Daoy (cell line): ENCODE measurements at regions not wholly inside any gene's neighbourhood (a gene's known extent, or its start where the extent isn't known, plus 50 kb on each side); places are given as distances from the start of the nearest gene placed in this dataset.

Experiments used
- DNase-seq: peaks from one replicate; pipeline ENCODE4 v3.0.0-alpha.2; 2015; ENCODE audit warnings: low read depth

DNA sequence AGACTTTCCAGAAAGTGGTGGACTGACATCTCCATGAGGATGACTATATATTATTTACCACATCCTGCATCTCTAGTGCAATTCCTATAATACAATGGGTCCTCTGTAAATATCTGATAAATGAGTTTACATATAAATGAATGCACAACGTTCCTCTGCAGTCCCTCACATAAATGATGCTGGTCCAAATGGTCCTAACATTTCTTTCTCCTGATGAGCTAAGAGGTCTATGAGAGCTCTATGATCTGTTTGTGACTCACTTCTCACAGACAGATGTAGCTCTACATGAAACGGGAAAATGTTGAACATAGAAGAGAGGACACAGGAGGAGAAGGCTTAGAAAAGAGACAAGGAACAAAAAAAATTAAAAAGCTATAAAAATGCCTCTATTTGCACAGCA is 201.2 kb upstream of the PIK3C3 start:
- DNase-seq: no peak

DNA sequence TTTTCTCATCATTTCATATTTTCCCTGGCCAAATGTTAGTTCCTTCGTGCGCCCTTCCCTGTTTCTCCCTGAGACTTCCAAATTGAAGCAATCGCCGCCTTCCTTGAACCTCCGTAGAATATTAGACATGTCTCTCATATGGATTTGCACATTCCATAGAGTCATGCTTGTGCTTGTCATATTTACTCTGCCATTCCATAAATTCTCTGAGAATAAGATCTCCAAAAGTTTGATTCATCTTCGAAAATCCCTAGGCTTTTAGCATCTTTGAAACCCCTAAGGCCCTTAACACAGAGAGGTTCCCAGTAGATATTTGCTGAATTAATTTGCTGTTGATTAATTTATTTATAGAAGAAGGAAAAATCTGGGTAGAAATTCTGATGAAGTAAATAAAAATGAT is 202.2 kb upstream of the PIK3C3 start:
- no peak for DNase-seq

DNA sequence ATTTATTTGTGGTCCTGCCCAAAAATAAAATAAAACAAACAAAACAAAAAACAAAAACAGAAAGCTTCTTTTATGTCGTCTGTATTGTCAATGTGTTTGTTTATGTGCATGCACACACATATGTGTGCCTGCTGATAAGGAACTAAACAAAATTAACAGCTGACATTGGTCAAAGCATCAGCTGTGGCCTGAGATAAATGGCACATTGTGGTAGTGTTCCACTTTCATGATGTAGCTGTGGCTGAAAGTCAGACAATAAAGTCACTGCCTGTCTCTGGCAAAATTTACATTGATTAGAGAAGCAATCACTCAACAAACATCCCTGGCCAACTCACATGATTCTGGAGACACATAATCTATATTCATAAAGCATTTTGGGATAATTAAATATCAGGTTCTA is 203.4 kb upstream of the PIK3C3 start:
- DNase-seq: no peak

DNA sequence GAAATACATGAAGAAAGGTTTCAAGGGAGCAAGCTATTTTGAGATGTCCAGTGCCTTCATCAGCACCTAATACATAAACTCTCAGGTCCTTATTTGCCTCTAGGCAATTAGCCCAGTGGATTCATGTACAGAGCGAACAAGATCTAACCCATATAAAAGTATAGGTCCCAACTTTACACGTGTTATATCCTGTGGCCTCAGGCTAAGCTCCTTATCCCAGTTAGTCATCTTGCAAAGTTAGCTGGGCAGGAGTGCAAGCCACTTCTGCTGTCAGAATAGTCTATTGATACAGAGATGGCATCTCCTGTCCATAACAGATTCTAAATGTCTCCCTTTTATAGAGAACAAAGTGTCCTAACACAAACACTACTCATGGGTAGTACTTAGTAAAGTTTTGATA is 203.9 kb upstream of the PIK3C3 start:
- DNase-seq: no peak

DNA sequence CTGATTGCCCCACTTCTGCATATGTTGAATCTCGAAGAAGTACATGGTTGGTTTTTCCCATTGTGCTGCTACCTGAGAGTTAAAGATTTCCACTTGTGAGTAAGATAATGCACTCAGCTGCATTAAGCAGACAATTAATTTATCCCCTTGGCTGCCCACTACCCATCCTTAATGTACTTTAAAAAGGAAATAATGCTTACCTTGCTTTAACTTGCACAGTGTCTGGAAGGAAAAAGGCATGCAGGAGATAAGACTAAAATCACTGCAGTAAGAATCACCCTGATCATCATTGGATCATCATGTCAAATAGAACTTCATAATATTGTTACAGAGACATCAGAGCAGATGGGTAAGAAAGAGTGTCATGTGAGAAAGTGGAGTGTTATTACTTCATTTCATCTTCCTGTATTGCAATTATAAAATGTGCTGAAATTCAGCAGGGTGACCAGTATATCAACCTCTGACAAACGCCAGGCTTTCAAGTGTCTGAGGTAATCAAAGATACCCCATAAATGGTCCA is 207.3 kb upstream of the PIK3C3 start:
- no peak for DNase-seq

DNA sequence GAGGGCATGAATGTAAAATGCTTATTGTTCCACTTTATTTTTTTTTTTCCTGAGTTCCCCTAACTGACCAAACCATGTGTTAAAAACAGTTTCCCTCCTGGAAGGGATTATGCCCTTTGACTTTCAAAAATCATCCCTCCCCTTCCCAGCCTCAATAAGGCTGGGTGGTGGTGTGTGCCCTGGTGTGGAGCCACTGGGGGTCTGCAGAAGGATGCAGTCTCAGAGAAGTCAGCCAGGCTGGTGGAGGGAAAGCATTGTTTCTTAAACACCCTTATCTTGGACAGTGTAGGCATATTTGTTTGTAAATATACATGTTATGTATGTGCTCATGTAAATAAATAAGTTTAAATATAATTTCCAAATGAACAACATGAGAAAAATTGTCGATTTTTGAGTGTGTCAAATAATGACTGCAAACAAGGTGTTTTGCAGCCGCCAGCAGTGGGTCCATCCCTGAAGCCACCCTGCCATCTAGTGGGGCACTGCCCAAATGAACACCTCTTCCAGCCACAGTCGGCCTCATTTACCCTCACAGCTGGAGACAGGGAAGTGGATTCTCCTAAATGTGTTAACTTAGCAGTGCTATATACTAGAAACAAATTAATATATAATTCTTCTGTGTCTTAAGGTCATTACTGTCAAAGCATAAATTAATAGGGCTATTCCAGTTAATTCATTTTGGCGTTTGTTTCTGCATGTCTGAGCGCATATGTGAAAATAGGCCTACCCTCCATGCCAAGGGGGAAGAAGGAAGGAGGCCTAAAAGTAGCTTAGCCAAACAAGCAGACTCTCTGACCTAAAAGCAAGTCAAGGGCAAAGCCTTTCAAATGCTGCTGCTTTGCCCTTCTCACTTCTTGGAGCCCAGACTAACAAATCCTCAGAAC is 209.6 kb upstream of the PIK3C3 start:
- DNase-seq: no peak

DNA sequence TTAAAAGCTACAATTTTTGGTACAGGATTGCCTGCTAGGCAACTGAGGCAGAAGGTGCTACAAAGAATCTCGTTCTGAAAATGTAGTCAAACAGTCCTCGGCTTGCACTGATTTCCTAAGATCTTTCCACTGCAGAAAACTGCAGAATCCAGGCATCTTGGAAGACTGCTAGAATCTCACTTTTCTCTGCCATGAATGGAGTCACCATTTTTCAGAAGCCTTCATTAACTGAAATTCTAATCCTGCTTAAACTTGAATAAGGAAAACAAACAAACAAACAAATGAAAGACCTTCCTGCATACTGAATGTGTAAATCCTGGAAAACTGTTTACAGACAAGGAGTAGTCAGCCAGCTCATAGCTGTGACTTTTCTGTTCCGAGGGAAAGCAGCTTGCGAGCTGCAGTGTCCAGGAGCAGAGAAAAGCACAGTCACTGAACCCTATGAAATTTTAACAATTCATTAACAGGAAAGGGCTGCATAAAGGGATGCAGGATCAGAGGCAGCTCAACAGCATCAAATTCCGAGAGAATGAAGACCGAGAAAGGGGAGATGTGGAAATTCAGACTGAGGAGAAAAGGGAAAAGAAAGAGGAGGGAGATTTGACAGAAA is 210.5 kb upstream of the PIK3C3 start:
- no peak for DNase-seq

DNA sequence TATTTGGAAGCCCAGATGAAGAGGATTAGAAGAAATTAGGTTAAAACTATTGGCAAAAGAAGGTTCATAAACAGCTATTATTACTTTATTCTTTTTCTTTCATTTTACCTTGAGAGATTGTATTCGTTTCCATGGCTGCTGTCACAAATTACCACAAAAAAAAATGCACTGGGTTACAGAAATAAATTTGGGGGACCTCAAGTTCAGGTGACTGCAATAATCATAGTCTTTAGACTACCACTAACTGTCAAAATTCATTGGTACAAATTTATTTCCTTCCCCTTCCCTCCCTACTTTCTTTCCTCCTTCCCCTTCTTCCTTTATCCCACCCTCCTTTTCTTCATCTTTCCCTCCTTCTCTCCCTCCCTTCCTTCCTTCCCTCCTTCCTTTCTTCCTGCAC is 217.8 kb upstream of the PIK3C3 start:
- DNase-seq: no peak

DNA sequence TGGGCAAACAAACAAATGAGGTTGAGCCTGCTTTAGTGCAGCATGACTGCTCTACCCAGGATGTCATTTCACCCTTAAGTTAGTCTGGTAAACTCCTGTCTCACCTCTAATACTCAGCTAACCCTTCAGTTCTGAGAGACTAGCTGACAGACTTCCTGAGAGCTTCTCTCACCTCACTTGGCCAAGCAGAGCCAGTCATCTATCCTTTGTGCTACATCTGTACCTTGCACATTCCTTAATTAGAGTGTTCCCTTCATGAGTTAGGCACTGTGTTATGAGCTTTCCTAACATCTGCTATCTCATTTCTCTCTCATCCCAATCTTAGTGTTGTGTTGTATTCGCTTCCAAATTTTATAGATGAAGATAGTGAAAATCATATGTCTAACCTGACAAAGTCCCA is 220.1 kb upstream of the PIK3C3 start:
- no peak for DNase-seq

DNA sequence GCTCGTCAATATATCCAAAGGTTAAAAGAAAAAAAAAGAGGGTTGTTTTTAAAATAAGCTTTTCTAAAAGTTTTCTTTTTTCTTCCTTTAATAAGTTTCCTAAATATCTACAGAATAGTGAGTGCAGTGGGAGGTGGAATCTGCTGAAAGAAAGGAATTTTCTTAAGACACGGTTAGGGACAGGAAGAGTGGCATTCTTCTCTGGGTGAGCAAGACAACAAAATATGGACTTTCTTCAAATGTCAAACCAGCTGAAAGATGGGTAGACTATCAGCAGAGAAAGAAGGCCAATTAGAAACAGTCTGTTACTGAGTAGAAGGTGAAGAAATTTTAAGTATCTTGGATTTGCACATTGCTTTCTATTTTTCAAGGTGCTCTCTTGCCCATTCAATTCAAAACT is 222.7 kb upstream of the PIK3C3 start:
- DNase-seq: no peak

DNA sequence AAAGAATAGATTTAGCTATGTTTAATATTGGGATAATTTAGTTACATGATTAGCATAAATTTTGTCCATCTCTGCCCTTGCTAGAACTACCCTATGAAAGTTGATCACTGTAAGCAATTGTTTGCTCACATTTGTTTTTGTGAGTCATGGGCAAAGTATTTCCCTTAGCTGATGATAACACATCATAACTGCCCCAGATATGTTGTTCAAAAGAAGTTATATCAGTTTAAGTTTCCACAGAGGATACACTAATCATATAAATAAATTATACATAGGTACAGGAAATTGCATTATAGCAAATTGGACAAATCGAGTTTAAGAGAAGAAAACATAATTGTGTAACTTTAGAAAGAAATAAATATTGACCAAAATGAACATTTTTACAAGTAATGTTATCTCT is 223.2 kb upstream of the PIK3C3 start:
- no peak for DNase-seq

DNA sequence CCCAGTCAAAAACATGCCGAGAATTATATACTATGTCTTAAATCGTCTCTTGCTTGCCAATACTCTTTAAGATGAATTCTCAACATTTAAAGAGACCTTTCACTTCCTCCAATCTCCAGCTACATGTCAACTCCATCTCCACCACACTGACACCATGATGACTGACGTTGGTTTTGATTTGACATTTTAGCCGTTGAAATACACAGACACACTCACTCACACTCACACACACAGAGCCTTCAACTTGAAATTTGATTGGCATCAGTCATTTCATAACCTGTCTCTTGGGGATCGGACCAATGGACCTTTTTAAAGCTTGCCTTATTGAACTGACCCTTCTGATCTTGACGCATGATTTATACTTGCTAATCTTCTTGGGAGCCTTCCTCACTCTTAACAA is 230.8 kb upstream of the PIK3C3 start:
- DNase-seq: no peak

DNA sequence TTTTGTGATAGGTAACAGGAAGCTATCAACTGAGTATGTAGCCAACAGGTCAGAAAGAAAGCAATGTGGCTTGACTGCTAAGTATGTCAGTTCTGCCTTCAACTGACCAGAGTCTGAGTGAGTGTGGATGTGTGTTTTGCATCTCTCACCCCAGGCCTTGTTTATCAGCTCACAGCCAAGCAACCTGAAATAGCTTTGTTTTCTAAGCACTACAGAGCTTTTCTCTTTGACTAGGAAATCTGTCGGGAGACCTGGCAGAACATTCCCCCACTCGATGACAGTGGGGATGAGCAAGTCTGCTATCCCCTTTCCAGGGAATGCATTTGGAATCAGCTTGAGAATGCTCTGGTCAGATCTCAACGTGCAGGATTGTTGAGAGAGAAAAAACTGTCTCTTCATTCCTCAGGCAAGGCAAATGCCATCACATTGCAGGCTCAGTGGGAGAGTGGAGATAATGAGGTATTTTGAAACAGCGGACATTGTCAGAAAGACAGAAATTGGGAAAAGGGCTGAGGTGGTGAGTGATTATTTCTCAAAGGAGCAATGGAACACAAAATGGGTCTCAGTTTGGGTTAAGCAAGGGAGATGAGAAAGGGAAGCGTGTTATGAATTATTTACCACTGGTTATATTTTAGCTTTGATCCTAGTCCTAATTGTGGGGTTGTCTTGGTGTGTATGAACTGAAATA is 233.8 kb upstream of the PIK3C3 start:
- no peak for DNase-seq

DNA sequence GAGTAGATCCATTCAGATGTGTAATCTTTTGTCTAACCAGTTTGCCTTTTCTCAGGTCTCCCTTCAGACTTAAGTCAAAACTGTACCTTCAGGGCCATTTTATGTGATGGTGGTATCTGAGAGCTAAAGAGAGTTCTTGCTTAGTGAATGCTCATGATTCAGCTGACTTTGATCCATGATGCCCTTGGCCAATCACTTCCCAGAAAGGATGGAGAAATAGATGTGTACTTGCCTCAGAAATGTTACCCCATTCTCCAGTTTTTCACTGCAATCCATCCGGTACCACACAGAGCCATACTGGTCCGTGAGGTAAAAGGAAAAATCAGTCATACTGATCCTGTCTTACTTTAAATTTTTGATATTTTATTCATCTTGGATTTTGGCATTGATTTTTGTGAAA is 234.8 kb upstream of the PIK3C3 start:
- DNase-seq: no peak

DNA sequence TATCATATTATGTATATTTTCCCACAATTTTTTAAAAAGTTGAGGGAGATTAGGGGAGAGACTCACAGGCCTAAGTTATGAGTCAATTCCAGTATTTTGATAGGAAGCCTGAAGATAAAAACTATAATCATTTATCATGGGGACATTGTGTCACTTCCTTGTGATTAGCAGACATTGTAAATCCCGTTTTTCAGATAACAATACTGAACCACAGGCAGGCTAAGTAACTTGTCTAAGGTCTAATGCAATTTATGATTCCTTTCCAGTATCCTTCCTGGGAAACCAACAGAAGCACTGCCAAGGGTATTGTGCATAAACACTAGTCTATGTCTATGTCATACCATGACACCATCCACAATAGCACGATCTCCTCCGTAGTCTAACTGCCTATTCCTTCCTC is 235.2 kb upstream of the PIK3C3 start:
- no peak for DNase-seq

DNA sequence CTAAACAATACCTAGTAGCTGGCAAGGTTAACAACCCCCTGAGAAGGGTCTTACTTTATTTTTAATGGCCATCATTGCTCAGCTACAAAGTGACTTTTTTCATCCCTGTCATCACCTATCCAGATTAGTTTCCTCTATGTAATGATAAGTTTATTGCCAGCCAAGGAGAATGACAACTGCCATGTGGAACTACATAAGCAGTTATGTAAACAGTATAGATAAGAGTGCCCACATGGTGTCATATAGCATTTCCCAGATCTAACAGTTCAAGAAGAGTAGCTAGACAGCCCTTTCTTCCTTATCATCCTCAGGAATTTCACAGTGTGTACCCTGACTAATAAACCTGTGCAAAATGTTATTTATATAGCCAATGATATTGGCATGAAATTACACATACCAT is 240.2 kb upstream of the PIK3C3 start:
- DNase-seq: no peak

DNA sequence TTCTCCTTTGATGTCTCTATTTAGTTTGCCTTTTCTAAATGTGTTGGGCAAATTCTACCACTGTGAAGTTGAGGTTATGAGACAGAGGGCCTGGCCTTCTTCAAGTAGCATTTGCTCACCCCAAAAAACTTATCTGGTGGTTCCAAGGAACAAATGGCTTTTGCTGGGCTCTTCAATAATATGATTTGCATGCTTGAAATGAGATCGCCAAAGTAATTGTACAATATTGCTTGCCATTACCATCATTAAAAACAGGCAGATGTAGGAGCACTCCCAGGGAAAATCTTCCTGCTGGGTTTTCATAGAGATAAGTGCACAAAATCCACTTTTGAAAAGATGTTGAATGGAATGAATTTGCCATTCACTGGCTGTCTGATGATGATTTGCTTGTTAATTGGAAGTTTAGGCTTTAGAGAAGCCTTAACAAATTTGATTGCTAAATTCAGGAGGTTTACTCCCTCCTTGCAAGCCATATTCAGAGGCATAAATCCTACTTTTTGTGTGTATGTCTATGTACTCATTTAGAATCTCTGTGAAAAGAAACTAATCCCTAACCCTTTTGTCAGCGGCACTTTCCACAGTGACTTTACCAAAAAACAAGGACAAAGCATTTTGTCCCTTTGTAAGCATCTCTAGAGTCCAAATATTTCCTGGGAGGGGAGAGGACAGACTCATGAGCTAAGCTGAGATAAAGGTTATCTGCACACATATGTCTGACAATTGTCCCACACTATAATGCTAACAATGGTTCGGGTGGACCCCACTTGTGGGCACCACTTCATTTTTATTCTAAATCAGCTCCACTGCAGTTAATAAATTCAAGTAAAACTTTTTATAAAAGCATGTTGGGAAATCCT is 240.8 kb upstream of the PIK3C3 start:
- DNase-seq: no peak

DNA sequence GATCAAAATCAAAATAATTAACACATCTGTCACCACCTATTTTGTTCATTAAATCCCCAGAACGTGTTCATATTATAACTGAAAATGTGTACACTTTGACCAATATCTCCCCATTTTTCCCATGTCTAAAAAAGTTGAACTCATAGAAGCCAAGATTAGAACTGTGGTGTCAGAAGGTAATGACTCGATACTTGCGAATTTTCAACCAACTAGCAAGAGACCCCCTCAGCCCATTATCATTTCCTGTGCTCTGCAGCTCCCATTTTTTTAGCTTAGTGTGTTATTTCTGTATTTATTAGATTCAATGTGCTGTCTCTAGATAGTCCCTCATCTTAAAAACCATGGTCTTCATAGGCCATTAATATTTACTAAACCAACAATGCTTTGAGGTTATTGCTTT is 248.7 kb upstream of the PIK3C3 start:
- no peak for DNase-seq

DNA sequence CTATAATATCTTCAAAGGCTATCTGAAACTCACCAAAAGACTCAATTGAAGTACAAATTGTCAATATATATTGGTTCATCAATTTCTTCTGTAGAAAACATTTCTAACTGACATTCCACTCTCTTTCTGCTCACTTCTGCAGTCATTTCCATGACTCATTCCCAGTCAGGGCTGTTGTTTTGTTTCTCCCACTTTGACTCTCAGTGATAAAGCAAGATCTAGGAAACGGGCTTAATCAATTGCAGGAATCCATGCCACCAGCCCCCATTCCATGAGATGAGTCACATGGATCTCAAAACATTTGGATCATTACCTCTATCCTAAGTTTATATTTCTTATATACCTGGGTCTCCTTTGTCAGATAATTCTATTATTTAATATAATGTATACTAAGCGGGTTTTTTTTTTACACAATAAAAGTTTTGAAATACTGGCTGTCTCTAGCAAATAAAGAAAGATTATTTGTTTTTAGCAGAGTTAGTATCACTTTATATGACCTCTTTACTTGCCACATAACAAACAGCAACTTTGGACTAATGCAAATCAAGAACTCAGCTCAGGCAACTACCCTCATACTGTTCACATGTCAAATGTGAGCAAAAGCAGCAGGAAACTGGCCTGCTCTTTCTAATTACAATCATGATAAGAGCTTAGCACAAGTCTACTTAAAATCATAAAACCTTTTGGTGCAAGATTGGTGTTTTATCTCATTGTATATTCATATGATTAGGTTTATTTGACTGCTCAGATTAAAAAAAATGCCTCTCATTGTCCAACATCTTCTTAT is 251.1 kb upstream of the PIK3C3 start:
- no peak for DNase-seq

DNA sequence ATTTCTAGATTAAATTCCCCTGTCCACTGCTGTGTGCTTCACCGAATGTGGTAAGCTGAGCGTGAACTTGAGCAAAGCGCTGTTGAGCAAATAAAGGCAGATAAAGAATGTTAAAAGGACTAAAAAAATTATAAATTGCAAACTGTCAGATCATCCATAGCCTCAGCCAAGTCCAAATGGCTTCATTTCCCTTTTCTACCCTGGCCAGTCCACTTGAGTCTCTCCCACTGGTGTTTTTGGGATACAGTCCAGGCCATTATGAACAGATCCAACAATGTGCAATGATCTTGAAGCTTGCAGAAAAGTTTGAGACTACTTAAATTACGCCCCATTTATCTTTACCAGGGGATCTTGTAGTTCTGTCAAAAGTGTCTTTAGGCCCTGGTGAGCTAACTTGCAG is 254.6 kb upstream of the PIK3C3 start:
- no peak for DNase-seq

DNA sequence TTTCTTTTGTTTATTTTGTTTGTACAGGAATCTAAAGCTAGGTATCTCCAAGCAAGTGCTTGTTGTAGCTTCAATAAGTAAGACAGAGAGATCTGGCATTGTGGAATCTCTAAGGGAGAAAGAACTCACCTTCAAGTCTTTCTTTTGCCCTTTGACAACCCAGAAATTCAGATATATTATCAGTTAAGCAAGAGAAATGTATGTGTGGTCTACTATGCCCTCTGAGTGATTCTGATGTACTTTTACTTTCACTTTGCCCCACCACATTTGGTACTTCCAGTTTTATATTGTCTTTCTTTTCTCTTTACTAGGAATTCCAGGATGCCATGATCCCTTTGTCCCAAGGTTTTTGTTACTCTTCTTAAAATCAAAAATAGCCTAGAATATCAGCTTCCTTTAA is 259.6 kb upstream of the PIK3C3 start:
- no peak for DNase-seq
